Umbilical cord (tissue), 1 donor: ENCODE measurements at regions not wholly inside any gene's neighbourhood (a gene's known extent, or its start where the extent isn't known, plus 50 kb on each side); places are given as distances from the start of the nearest gene placed in this dataset.

Source experiments
- DNase-seq: peaks from one replicate; pipeline ENCODE4 v3.0.0-alpha.2; 2015; ENCODE audit warnings: low spot score

- DNase-seq, result no peak
Measured at GRCh38 chr13:59479629-59480028, 684.1 kb downstream of the DIAPH3 start.

- peak; percentile 45 for DNase-seq
Measured at GRCh38 chr13:59480396-59481259, 683.1 kb downstream of the DIAPH3 start.

- DNase-seq, result peak; percentile 80
Measured at GRCh38 chr13:59483501-59484145, 680.1 kb downstream of the DIAPH3 start.

- DNase-seq, result no peak
Measured at GRCh38 chr13:59487883-59488282, 675.8 kb downstream of the DIAPH3 start.

- no peak for DNase-seq
Measured at GRCh38 chr13:59488436-59488835, 675.3 kb downstream of the DIAPH3 start.

- DNase-seq, result no peak
Measured at GRCh38 chr13:59490651-59491050, 673.1 kb downstream of the DIAPH3 start.

- no peak for DNase-seq
Measured at GRCh38 chr13:59492030-59492636, 671.6 kb downstream of the DIAPH3 start.

- no peak for DNase-seq
Measured at GRCh38 chr13:59493436-59493965, 670.2 kb downstream of the DIAPH3 start.

- no peak for DNase-seq
Measured at GRCh38 chr13:59494151-59494550, 669.6 kb downstream of the DIAPH3 start.

- DNase-seq, result no peak
Measured at GRCh38 chr13:59494560-59494970, 669.2 kb downstream of the DIAPH3 start.

GRCh38 chr13:59495299-59495698, 668.4 kb downstream of the DIAPH3 start:
- no peak for DNase-seq

GRCh38 chr13:59495936-59496512, 667.7 kb downstream of the DIAPH3 start:
- no peak for DNase-seq

GRCh38 chr13:59497621-59498247, 666.0 kb downstream of the DIAPH3 start:
- DNase-seq, result peak; percentile 61

GRCh38 chr13:59501004-59501403, 662.7 kb downstream of the DIAPH3 start:
- DNase-seq, result no peak

- DNase-seq, result no peak
Measured at GRCh38 chr13:59504407-59504806, 659.3 kb downstream of the DIAPH3 start.

GRCh38 chr13:59510386-59510785, 653.3 kb downstream of the DIAPH3 start:
- no peak for DNase-seq

- DNase-seq, result no peak
Measured at GRCh38 chr13:59513686-59514085, 650.0 kb downstream of the DIAPH3 start.

GRCh38 chr13:59514316-59514715, 649.4 kb downstream of the DIAPH3 start:
- DNase-seq, result no peak

GRCh38 chr13:59519819-59520218, 643.9 kb downstream of the DIAPH3 start:
- no peak for DNase-seq

- DNase-seq, result no peak
Measured at GRCh38 chr13:59521549-59521948, 642.2 kb downstream of the DIAPH3 start.

GRCh38 chr13:59522652-59523051, 641.1 kb downstream of the DIAPH3 start:
- no peak for DNase-seq

- no peak for DNase-seq
Measured at GRCh38 chr13:59527500-59527899, 636.2 kb downstream of the DIAPH3 start.
